ENCODE measurements at regions not wholly inside any gene's neighbourhood (a gene's known extent, or its start where the extent isn't known, plus 50 kb on each side); places are given as distances from the start of the nearest gene placed in this dataset.

DNA sequence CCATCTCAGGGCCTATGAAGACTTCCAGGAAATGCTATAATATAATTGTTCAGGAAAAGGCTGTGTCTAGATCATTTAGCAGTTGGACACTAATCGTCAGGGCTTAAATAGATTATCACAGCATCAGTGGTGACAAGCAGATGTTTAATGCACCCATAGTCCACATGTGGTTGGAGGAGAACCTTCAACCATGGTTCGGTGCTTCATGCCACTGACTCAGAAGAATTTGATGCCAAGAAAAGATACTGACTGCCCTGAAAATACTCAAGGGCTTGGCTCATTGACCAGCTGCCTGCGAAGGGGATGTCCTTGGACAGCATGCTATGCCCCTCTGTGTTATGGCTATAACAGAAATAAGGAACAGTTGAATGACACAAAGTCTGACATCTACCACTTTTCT is 175.7 kb downstream of the HHIPL2 start:
- no peak overlapping the region for H3K27ac ChIP-seq
- H3K4me1 ChIP-seq (replicated peaks), result no peaks in the 10 kb centered on the region
- TF ChIP-seq POLR2AphosphoS5 (IDR thresholded peaks at IDR 0.05) (no peak), POLR2A (IDR thresholded peaks at IDR 0.05) (no peak)
- TF ChIP-seq, protein P1, sequence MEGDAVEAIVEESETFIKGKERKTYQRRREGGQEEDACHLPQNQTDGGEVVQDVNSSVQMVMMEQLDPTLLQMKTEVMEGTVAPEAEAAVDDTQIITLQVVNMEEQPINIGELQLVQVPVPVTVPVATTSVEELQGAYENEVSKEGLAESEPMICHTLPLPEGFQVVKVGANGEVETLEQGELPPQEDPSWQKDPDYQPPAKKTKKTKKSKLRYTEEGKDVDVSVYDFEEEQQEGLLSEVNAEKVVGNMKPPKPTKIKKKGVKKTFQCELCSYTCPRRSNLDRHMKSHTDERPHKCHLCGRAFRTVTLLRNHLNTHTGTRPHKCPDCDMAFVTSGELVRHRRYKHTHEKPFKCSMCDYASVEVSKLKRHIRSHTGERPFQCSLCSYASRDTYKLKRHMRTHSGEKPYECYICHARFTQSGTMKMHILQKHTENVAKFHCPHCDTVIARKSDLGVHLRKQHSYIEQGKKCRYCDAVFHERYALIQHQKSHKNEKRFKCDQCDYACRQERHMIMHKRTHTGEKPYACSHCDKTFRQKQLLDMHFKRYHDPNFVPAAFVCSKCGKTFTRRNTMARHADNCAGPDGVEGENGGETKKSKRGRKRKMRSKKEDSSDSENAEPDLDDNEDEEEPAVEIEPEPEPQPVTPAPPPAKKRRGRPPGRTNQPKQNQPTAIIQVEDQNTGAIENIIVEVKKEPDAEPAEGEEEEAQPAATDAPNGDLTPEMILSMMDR (IDR thresholded peaks at IDR 0.05), result no peak
- no peaks in the 10 kb centered on the region for H3K36me3 ChIP-seq
- intact Hi-C loops (cut with DNase I), result no loop called here
- no peak for DNase-seq (ENCODE audit: low spot score)
- WGBS, result 95% methylated on average over 3 of the region's 3 CpGs
- no peaks in the 10 kb centered on the region for H3K27me3 ChIP-seq (replicated peaks; ENCODE audit: insufficient read depth)
- H3K9me3 ChIP-seq, result no peaks in the 10 kb centered on the region
- H3K4me3 ChIP-seq, result no peak overlapping the region

DNA sequence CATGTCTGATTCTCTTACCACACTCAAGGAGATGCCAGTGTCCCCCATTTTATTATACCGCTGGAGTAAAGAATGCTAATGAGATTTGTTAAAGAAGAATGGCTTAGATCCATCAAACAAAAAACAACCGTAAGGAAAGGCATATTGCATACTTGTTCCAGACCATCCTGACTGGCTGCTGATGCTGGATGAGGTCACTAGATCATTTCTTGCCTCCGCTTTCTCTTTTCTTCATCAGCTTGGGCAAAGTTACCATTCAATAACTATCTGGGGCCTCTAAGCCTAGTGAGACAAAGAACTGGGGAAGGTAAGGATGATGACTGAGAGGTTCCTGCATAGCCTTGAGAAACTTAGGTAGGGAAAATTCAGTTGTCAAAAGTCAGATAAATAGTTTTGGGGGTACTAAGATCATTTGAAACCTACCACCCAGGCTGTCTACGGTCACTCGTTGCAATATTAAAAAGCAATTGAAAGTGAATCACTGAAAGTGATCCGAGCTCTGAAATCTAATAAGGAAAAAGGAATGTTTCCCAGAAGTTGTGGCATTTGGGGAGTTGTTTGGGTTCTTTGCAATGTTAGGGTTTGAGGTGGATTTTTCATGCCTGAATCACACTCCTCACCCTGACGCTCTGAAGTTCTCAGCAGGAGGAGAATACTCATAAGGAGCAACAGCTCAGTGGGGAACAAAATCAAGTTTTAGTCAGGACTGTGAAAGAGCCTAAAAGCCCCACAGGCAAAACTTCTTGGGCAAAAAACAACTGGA is 176.8 kb downstream of the HHIPL2 start:
- WGBS, result 87% methylated on average over 7 of the region's 7 CpGs
- H3K27ac ChIP-seq, result no peak overlapping the region
- H3K4me3 ChIP-seq, result no peak overlapping the region
- intact Hi-C loops (cut with DNase I), result no loop called here
- TF ChIP-seq POLR2A (IDR thresholded peaks at IDR 0.05), result no peak
- TF ChIP-seq, protein P1 (IDR thresholded peaks at IDR 0.05), result no peak
- no peak for TF ChIP-seq POLR2AphosphoS5 (IDR thresholded peaks at IDR 0.05)
- no peak for DNase-seq (ENCODE audit: low spot score)
- no peaks in the 10 kb centered on the region for H3K36me3 ChIP-seq
- no peaks in the 10 kb centered on the region for H3K4me1 ChIP-seq (replicated peaks)
- no peaks in the 10 kb centered on the region for H3K27me3 ChIP-seq (replicated peaks; ENCODE audit: insufficient read depth)
- no peaks in the 10 kb centered on the region for H3K9me3 ChIP-seq

DNA sequence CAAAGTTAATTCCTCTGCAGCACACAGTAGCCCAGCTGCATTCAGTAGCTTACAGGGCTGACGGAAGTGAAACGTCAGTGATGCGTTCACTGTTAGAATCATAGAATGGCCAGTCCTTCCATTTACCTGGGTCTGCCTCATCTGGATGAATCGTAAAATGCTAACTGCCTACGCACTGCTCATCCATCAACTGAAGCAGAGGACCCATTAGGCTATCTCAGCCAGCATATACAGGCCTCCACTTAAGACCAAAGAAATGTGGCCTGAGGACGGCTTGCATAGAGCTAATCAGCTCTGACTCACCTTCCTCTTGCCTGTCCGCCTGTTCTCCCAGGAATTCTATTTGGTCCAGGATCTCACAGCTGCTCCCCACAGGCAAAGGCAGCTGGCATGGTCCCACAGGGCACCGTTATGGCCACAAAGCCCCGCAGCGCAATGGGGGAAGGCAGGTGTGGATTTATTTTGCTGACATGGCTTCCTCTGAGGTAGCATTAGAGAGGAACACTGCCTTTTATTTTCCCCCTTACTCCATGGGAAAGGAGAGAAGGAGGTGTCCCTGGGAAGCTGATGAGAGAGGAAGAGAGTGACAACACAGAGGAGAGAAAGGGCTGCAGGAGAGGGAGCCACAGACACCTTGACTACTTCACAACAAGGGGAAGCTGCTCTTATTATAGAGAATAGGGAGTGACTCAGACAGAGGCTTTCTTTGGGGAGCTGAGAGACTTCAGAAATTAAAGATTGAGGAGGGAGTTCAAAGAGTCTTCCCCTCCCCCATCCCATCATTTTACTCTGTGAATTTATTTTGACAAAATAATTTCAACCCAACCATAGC is 177.6 kb downstream of the HHIPL2 start:
- 70% methylated on average over 10 of the region's 10 CpGs for WGBS
- intact Hi-C loops (cut with DNase I), result no loop called here
- Histone ChIP-seq H3K4me1 (replicated peaks) (no peaks in the 10 kb centered on the region), H3K27ac (no peak overlapping the region), H3K27me3 (replicated peaks; ENCODE audit: insufficient read depth) (no peaks in the 10 kb centered on the region), H3K36me3 (no peaks in the 10 kb centered on the region), H3K9me3 (no peaks in the 10 kb centered on the region), H3K4me3 (no peak overlapping the region)
- no peak for TF ChIP-seq POLR2A (IDR thresholded peaks at IDR 0.05)
- no peak for TF ChIP-seq POLR2AphosphoS5 (IDR thresholded peaks at IDR 0.05)
- TF ChIP-seq, protein P1 (IDR thresholded peaks at IDR 0.05), result no peak
- DNase-seq (ENCODE audit: low spot score), result no peak

DNA sequence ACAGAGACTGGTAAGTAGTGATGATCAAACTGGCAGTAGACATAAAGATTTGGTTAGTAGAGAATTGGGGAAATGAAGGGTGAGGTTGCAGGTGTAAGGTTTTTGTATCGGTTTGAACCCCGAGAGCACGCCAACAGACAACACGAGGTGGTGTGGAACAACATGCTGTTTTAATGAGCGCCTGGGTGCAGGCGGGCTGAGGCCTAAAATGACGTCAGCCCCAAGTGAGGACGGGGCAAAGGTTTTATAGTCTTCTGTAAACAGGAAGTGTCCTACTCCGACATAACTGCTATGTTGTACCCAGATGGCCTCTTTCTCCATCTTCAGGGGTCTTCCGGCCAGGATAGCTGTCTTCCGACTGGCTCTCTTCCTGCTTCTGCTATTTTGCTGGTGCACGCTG is 178.8 kb downstream of the HHIPL2 start:
- WGBS, result 82% methylated on average over 12 of the region's 12 CpGs

More for the DNA sequence above, 178.8 kb downstream of the HHIPL2 start:
- no peaks in the 10 kb centered on the region for H3K27me3 ChIP-seq (replicated peaks; ENCODE audit: insufficient read depth)
- no peak overlapping the region for H3K27ac ChIP-seq
- no peaks in the 10 kb centered on the region for H3K36me3 ChIP-seq
- intact Hi-C loops (cut with DNase I), result no loop called here
- H3K4me1 ChIP-seq (replicated peaks), result no peaks in the 10 kb centered on the region
- H3K9me3 ChIP-seq, result no peaks in the 10 kb centered on the region
- TF ChIP-seq POLR2A (IDR thresholded peaks at IDR 0.05) (no peak), POLR2AphosphoS5 (IDR thresholded peaks at IDR 0.05) (no peak)
- TF ChIP-seq, protein P1 (IDR thresholded peaks at IDR 0.05), result no peak
- no peak for DNase-seq (ENCODE audit: low spot score)
- H3K4me3 ChIP-seq, result no peak overlapping the region

Data from prostate gland (tissue), 2 donors.